A549 (cell line): ENCODE measurements at regions not wholly inside any gene's neighbourhood (a gene's known extent, or its start where the extent isn't known, plus 50 kb on each side); places are given as distances from the start of the nearest gene placed in this dataset.
A peak's percentile ranks its signal among the peaks of the same experiment; 100 is the strongest.
"Not testable (repeated sequence)": the region's sequence is repeated elsewhere in the genome, so short reads cannot be mapped to it uniquely, and the experiment has no call there.

Experiments used
- ATAC-seq, 2 experiments: fragments of 200-7000 bp in 1 of 2; fragments of >200 bp in 1 of 2; cut with Nextera tagmentation in 1 of 2; cut with Tn5 transposase in 1 of 2; 3 replicates each; pipeline versions ENCODE4 v1.8.0 to v1.9.1; 2018 to 2020; ENCODE audit warnings: mild to moderate bottlenecking in 1 of 2, moderate library complexity in 1 of 2
- CTCF ChIA-PET: fragments of 300-600 bp; sonication (Branson Sonifier 250); formaldehyde crosslinking; extraction: SDS; loops from one replicate; lab custom pipeline; 2021; ENCODE audit warnings: antibody characterized with exemption, inconsistent platforms; lab: Yijun Ruan, JAX
- POLR2A ChIA-PET: fragments of 350-600 bp; formaldehyde crosslinking; extraction: SDS; loops from one replicate; lab custom pipeline; 2021; ENCODE audit warnings: antibody characterized with exemption, inconsistent platforms; lab: Yijun Ruan, JAX
- DNase-seq, 2 experiments: peaks; one replicate each; pipeline versions ENCODE4 v3.0.0 to v3.0.0-alpha.2; 2011 to 2016; ENCODE audit warnings: low read depth in 1 of 2, low spot score in 1 of 2
- FAIRE-seq: peaks from 2 replicates; lab custom pipeline; 2011; peaks lifted over from hg19 to GRCh38; lab: Jason Lieb, UNC
- H3K27ac ChIP-seq, 2 experiments: fragments of >200 bp; sonication (Bioruptor Twin); formaldehyde crosslinking; 3 replicates each; pipeline ENCODE4 v1.5.1; 2016 to 2017
- H3K4me1 ChIP-seq: fragments of >200 bp; sonication (Bioruptor Twin); formaldehyde crosslinking; 3 replicates; pipeline ENCODE4 v1.6.1; 2016
- H3K4me2 ChIP-seq: fragments of >200 bp; sonication (Bioruptor Twin); formaldehyde crosslinking; 3 replicates; pipeline ENCODE4 v1.6.1; 2016
- H3K4me3 ChIP-seq: fragments of >200 bp; sonication (Bioruptor Twin); formaldehyde crosslinking; 3 replicates; pipeline ENCODE4 v1.5.1; 2016
- H3K9me3 ChIP-seq: fragments of >200 bp; sonication (Bioruptor Twin); formaldehyde crosslinking; 3 replicates; pipeline ENCODE4 v1.6.1; 2016
- FOSB ChIP-seq: fragments of 250-450 bp; sonication (Bioruptor Pico); IDR thresholded peaks from 2 replicates; pipeline ENCODE4 v1.5.0; 2020; ENCODE audit warnings: mild to moderate bottlenecking, moderate library complexity
- GATA3 ChIP-seq: IDR thresholded peaks from 2 replicates; pipeline ENCODE4 v1.6.1; 2012; ENCODE audit warnings: borderline replicate concordance
- HES2 ChIP-seq: fragments of >200 bp; sonication (Bioruptor Twin); formaldehyde crosslinking; IDR thresholded peaks from 2 replicates; pipeline ENCODE4 v1.6.1; 2016
- HOXB13 ChIP-seq: fragments of 250-450 bp; sonication (Bioruptor Pico); IDR thresholded peaks from 2 replicates; pipeline ENCODE4 v1.5.0; 2020; ENCODE audit warnings: low read depth, mild to moderate bottlenecking, moderate library complexity
- KDM1A ChIP-seq: fragments of 200-600 bp; sonication (generic); IDR thresholded peaks from 2 replicates; pipeline ENCODE4 v1.6.1; 2016; ENCODE audit warnings: low read depth, mild to moderate bottlenecking
- NFE2L2 ChIP-seq: fragments of 150-350 bp; conservative IDR thresholded peaks from 2 replicates; pipeline ENCODE4 v1.6.1; 2014; ENCODE audit warnings: low read length
- POLR2AphosphoS2 ChIP-seq: conservative IDR thresholded peaks from 2 replicates; pipeline ENCODE4 v1.6.1; 2012; ENCODE audit warnings: low read length, improper control_type of control experiment, inconsistent platforms
- RCOR1 ChIP-seq: fragments of 150-350 bp; IDR thresholded peaks from 2 replicates; pipeline ENCODE4 v1.6.1; 2014; ENCODE audit warnings: antibody characterized with exemption, low read length, low read depth
- REST ChIP-seq: fragments of 200-600 bp; sonication (generic); IDR thresholded peaks from 2 replicates; pipeline ENCODE4 v1.6.1; 2016; ENCODE audit warnings: antibody characterized with exemption, mild to moderate bottlenecking, moderate library complexity
- RFX5 ChIP-seq: fragments of 450-650 bp; IDR thresholded peaks from 2 replicates; pipeline ENCODE4 v1.7.1; 2014; ENCODE audit warnings: antibody characterized with exemption, mild to moderate bottlenecking, moderate library complexity
- SMC3 ChIP-seq: fragments of >200 bp; sonication (Bioruptor Twin); formaldehyde crosslinking; IDR thresholded peaks from 3 replicates; pipeline ENCODE4 v1.6.1; 2018; ENCODE audit warnings: inconsistent platforms
- TFCP2L1 ChIP-seq: fragments of 250-450 bp; sonication (Bioruptor Pico); IDR thresholded peaks from 2 replicates; pipeline ENCODE4 v1.5.0; 2021; ENCODE audit warnings: mild to moderate bottlenecking
- WGBS: methylation state at CpG from one replicate; pipeline ENCODE4 v1.1.6; 2017; ENCODE audit errors: missing lambda C conversion rate; 5-methylcytosine and 5-hydroxymethylcytosine counted together
- TF ChIP-seq, protein P1 (sequence below): IDR thresholded peaks from 2 replicates; pipeline ENCODE4 v1.6.1; 2012

DNA sequence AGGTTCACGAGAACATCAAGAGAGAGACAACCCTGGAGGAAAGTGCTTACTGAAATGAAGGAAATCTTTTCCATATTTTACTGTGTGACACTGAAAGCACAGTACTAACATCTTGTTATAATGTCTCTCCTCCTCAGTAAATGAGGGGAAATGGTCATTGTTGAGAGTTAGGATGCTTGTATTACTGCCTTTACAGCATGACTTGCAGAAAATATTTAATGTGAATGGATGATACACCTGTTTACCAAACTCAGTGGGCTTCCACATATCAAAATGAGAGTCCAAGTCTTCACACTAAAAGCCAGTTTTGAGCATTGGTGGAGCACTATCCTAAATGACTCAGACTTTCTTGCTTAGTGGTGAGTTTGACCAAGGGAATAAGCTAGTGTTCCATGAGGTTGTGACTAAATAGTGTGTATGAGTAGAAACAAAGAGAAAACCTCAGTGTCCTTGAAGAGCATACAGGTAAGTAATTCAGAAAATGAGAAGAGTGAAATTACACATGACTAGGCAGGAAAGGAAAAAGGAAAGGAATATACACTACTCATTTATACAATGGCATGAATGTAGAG, 930.7 kb upstream of the CELF4 start:
- POLR2A ChIA-PET = no interaction called here

GRCh38 chr18:38494065-38494464, 928.5 kb upstream of the CELF4 start:
- Histone ChIP-seq H3K4me1 (no peaks in the 10 kb centered on the region), H3K9me3 (no peaks in the 10 kb centered on the region), H3K4me3 (no peak overlapping the region), H3K4me2 (no peak overlapping the region), H3K27ac (no peak overlapping the region)
- POLR2A ChIA-PET = no interaction called here
- DNase-seq (no peak), ATAC-seq (no peak), FAIRE-seq (no peak)
- TF ChIP-seq KDM1A (no peak), RCOR1 (no peak)
- 4% methylated on average over 2 of the region's 2 CpGs for WGBS
- CTCF ChIA-PET = no interaction called here

More for the DNA sequence above, 930.7 kb upstream of the CELF4 start:
- ATAC-seq = no peak
- no peaks in the 10 kb centered on the region for H3K9me3 ChIP-seq
- no peak for FAIRE-seq
- CTCF ChIA-PET = no interaction called here
- no peaks in the 10 kb centered on the region for H3K4me1 ChIP-seq
- WGBS = 0% methylated on average over 1 of the region's 1 CpG
- no peak for DNase-seq
- no peak overlapping the region for H3K27ac ChIP-seq
- H3K4me3 ChIP-seq = no peak overlapping the region
- H3K4me2 ChIP-seq = no peak overlapping the region
- TF ChIP-seq NFE2L2 = peak; percentile 71
- no peak for TF ChIP-seq TFCP2L1

GRCh38 chr18:38491195-38491594, 925.6 kb upstream of the CELF4 start:
- no peak for ATAC-seq
- ChIA-PET POLR2A (no interaction called here), CTCF (no interaction called here)
- no peak overlapping the region for H3K27ac ChIP-seq
- H3K4me2 ChIP-seq = no peak overlapping the region
- 18% methylated on average over 4 of the region's 4 CpGs for WGBS
- TF ChIP-seq, protein P1, sequence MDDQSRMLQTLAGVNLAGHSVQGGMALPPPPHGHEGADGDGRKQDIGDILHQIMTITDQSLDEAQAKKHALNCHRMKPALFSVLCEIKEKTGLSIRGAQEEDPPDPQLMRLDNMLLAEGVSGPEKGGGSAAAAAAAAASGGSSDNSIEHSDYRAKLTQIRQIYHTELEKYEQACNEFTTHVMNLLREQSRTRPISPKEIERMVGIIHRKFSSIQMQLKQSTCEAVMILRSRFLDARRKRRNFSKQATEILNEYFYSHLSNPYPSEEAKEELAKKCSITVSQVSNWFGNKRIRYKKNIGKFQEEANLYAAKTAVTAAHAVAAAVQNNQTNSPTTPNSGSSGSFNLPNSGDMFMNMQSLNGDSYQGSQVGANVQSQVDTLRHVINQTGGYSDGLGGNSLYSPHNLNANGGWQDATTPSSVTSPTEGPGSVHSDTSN = no peak
- TF ChIP-seq FOSB (CRISPR knock-in tag) (no peak), POLR2AphosphoS2 (no peak), HES2 (no peak), HOXB13 (CRISPR knock-in tag) (no peak), GATA3 (no peak), RCOR1 (no peak), RFX5 (no peak), SMC3 (no peak), REST (no peak)
- no peak for DNase-seq
- FAIRE-seq = no peak
- no peaks in the 10 kb centered on the region for H3K4me1 ChIP-seq
- no peak overlapping the region for H3K4me3 ChIP-seq
- no peaks in the 10 kb centered on the region for H3K9me3 ChIP-seq

DNA sequence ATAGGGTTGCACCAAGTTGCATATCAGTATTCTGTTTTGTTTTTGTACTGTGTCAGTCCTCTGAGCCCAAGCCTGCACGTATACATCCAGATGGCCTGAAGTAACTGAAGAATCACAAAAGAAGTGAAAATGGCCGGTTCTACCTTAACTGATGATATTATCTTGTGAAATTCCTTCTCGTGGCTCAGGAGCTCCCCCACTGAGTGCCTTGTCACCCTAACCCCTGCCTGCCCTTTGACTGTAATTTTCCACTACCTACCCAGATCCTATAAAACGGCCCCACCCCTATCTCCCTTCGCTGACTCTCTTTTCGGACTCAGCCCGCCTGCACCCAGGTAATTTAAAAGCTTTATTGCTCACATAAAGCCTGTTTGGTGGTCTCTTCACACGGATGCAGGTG, 924.1 kb upstream of the CELF4 start:
- WGBS = 2% methylated on average over 8 of the region's 8 CpGs
- FAIRE-seq, H3K4me2 ChIP-seq, CTCF ChIA-PET, H3K9me3 ChIP-seq, POLR2A ChIA-PET, DNase-seq, H3K4me1 ChIP-seq, H3K27ac ChIP-seq, H3K4me3 ChIP-seq, ATAC-seq: not testable (repeated sequence)
